T follicular helper cell (primary cell): ENCODE measurements at regions not wholly inside any gene's neighbourhood (a gene's known extent, or its start where the extent isn't known, plus 50 kb on each side); places are given as distances from the start of the nearest gene placed in this dataset.

Experiments used
- DNase-seq: peaks from one replicate; pipeline ENCODE4 v3.0.0-alpha.2; 2020; ENCODE audit warnings: low read depth

DNA sequence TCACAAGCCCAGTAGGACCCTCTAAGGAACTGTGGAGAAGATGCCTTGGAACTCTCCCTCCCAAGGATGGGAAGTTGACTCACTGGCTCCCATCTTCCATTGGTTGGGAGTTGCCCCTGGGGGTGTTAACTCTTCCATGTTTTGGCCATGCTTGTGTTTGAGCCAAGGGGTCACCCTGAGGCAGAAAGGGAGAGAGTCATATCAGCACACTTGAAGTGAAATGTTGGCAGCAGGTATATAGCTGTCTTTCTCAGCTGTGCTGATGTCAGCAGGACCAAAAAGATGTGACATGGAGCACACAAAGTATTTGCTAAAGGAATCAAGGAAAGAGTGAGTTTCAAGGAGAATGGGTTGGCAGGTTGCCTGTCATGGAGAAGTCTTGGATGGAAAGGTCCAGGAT is 359.4 kb downstream of the RPS24 start:
- DNase-seq: no peak

DNA sequence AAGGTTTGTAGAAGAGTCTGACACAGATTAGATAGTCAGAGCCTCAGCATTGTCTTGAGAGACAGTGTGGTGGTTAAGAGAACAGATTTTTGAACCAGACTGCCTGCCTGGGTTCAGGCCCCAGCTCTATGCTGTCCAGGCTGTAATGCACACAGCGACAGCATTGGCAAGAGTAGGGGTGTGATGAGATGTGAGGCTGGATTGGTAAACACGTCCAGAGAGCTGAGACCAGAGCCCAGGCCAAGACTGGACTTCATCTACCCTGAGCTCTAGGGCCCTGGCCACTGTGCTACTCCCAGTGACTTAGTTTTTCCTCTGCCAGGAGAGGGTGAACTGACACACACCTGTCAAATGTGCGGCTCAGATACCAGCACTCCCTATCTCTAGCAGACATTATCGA is 360.4 kb downstream of the RPS24 start:
- DNase-seq: no peak

- DNase-seq: no peak
These were observed 361.5 kb downstream of the RPS24 start for GRCh38 chr10:78395162-78395561.

- DNase-seq: no peak
These were observed 363.1 kb downstream of the RPS24 start for GRCh38 chr10:78396754-78397153.

- DNase-seq: no peak
These were observed 364.1 kb downstream of the RPS24 start for GRCh38 chr10:78397786-78398185.

GRCh38 chr10:78398382-78398781 is 364.7 kb downstream of the RPS24 start:
- DNase-seq: no peak

- no peak for DNase-seq
These were observed 368.1 kb downstream of the RPS24 start for GRCh38 chr10:78401624-78402367.

DNA sequence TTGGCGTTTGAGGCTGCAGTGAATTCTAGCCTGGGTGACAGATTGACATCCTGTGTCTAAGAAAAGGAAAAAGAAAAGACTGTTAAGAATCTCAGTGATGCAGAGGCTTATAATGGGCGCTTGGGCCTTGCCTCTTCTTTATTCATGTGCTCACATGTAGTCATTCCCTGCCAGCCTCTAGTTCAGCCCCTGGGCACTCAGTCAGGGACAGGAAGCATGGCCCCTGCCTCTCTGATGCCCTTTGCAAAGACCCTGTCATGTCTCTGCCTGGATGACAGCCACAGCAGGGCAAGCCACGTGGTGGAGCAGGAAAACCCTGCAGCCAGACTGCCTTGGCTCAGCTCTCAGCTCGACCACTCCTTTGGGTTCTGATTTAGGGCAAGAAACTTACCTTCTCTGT is 368.9 kb downstream of the RPS24 start:
- no peak for DNase-seq

- no peak for DNase-seq
These were observed 370.1 kb downstream of the RPS24 start for GRCh38 chr10:78403781-78404180.

DNA sequence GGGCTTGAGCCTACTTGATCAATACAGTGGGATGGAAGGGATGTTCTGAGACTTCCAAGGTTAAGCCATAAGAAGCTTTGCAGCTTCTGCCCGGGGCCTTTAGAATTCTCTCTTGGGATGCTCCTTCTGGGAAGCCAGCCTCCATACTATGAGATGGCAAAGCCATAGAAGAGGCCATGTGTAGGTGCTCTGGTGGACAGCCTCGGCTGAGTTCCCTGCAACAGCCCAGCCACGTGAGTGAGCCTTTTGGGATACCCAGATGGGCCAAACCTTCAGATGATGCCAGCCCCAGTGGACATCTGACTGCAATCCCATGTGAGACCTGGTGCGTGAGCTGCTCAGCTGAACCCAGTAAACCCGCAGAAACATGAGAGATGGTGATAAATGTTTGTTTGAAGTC is 370.6 kb downstream of the RPS24 start:
- no peak for DNase-seq

DNA sequence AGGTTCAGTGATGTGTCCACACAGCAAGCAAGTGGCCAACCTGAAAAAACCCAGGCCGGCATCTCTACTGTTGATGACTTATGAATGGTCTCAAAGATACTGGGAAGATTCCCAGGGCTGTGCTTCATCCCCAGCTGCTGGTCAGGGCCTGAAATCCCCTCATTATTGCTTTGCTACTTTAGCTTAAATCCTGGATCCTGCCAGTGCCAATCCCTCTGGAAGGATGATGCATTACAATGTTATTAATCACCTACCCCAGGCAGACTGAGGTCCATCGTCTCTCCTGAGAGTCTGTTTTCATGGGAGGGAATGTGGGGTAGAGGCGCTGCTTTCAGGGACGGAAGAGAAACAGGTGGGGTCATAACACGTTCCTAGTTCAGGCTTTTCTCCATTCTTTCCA is 371.6 kb downstream of the RPS24 start:
- no peak for DNase-seq

- DNase-seq: no peak
These were observed 372.1 kb downstream of the RPS24 start for GRCh38 chr10:78405736-78406135.

- DNase-seq: no peak
These were observed 373.0 kb downstream of the RPS24 start for GRCh38 chr10:78406648-78407008.

GRCh38 chr10:78407009-78407711 is 373.5 kb downstream of the RPS24 start:
- peak; percentile 32 for DNase-seq

GRCh38 chr10:78407966-78408365 is 374.3 kb downstream of the RPS24 start:
- DNase-seq: no peak

DNA sequence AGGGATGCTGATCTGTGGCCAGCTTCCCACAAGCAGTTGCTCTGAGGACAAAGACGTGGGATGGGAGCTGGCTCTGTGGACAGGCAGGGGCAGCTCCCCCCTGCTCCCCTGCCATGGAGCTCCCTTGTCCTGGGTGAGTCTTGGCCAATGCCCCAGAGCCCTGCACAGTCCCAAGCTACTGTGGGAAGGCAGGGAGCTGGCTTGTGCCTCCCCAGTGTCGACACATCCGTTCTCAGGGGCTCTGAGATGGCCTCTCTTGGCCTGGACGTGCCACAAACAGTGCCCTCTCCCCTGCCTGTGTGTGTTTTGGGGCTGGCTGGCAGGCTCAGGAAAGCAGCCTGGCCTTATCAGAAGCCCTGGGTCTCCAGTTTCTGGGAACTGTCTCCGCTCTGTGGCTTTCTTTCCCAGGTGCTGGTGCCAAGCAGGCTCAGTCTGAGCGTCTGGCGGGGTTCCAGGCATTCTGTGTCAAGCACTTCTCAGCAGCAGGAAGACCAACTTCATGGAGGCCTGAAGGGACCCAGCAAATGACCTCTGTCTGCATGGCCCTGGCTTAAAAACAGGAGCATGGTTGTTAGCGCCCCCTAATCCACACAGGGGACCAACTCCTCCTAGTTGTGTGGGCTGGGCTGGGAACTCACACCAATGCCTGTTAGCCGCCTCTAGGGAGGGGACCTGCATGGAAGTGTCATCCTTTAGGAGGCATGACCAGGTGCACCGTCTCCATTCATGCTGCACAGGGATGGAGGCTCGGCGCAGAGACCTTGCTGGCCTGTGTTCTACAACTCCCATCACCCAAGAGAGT is 375.2 kb downstream of the RPS24 start:
- DNase-seq: no peak

DNA sequence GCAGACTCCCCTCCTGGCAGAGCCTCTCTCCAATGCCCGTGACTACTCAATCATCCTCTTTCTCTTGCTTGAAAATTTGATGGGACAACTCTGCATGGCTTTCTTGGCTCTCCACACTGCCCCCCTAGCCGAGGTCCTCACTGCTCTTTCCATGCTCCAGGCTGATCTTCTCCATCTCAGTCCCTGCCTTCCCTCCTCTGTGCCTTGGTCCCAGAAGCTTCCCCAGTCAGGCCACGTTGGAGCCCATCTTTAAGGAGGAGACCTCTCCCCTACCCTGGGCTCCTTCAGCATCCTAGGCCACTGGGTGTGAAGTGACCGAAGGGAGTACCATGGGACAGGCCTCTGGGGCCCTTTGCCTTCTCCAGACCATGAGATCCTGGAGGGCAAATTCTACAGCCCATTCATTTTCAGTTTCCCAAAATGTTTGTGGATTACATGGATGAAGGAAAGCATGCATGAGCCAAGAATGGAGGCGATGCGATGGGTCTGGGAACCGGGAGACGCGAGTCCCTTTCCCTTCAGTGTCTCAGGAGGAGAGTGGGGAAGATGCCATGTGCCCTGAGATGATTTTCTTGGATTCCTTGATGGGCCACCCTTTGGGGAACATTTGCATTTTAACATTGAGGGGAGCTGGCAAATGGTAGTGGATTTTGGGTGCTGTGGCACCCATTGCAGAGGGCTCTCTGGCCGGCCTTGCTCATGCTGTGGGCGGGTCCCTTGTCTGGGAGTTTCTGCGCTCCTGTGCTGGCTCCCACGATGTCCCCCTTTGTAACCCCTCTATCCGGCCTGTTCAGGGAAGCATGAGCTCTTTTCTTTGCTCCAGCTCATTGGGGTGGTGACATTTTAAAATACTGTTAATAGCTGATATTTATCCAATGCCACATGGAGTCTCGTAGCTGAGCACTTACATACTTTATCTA is 376.6 kb downstream of the RPS24 start:
- no peak for DNase-seq

DNA sequence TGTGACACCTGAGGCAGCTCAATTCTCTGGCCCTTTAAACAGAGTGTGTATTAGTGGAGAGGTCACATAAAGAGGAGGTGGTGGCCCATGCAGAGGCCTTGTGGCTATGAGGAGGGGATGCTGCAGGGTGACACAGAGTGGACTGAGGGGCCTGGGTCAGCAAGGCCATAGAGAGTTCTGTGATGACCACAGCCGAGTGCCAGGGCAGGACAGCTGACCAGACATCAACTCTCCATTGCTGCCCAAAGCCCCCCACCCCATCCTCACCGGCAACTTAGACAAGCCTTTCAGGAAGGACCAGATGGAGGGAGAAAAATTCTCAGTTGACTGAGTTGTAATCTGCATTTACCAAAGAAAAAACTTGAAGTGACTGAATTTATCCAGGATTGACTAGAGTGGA is 378.1 kb downstream of the RPS24 start:
- no peak for DNase-seq

- no peak for DNase-seq
These were observed 378.9 kb downstream of the RPS24 start for GRCh38 chr10:78412605-78413004.

DNA sequence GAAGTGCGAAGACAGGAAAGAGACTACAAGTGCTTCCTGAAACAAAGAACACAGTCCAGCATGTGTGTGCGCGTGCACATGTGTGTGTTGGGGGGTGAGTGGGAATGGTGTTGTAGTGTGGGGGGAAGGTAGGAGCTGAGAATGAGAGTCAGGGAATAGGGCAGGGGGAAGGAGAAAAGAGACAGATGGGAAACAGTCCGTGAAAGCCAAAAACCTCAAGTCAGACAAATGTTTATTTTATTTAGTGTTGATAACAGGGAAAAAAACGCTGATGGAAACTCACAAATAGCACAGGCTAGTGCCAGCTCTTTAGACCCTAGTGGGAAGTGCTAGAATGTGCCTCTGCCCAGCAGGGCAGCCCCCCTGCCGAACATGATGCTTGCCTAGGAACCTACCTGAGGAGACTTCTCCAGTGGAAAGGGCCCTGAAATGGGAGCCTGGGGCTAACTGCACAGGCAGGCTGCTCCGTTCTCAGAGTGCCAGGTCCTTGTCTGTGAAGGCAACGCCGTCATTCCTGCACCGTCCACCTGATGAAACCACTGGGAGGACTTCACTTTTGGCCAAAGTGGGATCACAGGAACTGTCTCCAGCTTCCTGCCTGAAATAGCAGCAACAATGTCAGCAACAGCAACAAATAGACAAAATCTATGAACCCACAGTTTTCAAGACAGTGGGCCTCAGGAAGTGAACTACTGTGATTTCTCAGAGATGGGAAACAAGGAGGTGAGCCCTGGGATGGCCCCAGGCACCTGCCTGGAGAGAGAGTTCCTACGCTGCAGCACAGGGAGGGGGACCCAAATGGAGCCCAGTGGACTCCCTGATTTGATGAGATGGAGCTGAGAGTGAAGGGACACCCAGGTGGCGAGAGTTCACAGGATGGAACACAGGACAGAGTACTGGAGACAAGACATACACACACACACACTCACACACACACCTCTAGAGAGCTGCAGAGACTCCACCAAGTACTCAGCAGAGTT is 379.7 kb downstream of the RPS24 start:
- DNase-seq: no peak

DNA sequence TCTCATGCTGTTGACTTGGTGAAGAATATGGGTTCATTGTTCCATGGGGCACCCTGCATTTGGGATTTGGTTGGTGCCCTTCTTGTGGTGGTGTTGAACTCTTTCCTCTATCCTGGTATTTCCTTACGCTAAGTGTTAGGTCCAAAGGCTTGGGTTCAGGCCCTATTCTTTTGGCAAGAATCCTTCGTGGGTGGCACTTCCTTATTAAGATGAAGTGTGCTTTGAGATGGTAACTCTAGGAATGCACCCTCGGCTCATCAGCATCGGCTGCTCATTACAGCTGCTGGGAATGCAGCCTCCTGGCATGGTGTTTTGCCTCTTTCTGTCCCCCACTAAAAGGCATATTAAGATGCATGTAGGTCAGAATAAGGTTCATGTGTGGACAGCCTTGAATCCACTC is 380.7 kb downstream of the RPS24 start:
- DNase-seq: no peak
